T-helper 2 cell treated with Interferon-gamma antibody and Interleukin-4, amounts not matched to agents 100 ng/mL and 5 ng/mL, for 36 hours (primary cell): ENCODE measurements at regions not wholly inside any gene's neighbourhood (a gene's known extent, or its start where the extent isn't known, plus 50 kb on each side); places are given as distances from the start of the nearest gene placed in this dataset.

Source experiments
- intact Hi-C: fragments of 100-400 bp; cut with micrococcal nuclease; formaldehyde crosslinking; loops from one replicate; pipeline ENCODE4 v1.15.1; 2023

- intact Hi-C loops = no loop called here
Observed at GRCh38 chr10:130485236-130485957, 349.2 kb downstream of the GLRX3 start.

GRCh38 chr10:130485958-130486895, 350.0 kb downstream of the GLRX3 start:
- intact Hi-C loops = no loop called here

- intact Hi-C loops = no loop called here
Observed at GRCh38 chr10:130486906-130487305, 350.7 kb downstream of the GLRX3 start.

GRCh38 chr10:130487566-130487965, 351.4 kb downstream of the GLRX3 start:
- intact Hi-C loops = no loop called here

GRCh38 chr10:130489891-130490290, 353.7 kb downstream of the GLRX3 start:
- intact Hi-C loops = no loop called here

GRCh38 chr10:130491011-130491692, 355.0 kb downstream of the GLRX3 start:
- intact Hi-C loops = no loop called here

- intact Hi-C loops = no loop called here
Observed at GRCh38 chr10:130491693-130492050, 355.5 kb downstream of the GLRX3 start.

GRCh38 chr10:130492266-130492934, 356.2 kb downstream of the GLRX3 start:
- intact Hi-C loops = no loop called here

- intact Hi-C loops = no loop called here
Observed at GRCh38 chr10:130493021-130493420, 356.8 kb downstream of the GLRX3 start.

- intact Hi-C loops = no loop called here
Observed at GRCh38 chr10:130493446-130494145, 357.4 kb downstream of the GLRX3 start.

GRCh38 chr10:130495116-130495862, 359.1 kb downstream of the GLRX3 start:
- intact Hi-C loops = no loop called here

- intact Hi-C loops = no loop called here
Observed at GRCh38 chr10:130495891-130496636, 359.9 kb downstream of the GLRX3 start.

GRCh38 chr10:130497056-130498010, 361.1 kb downstream of the GLRX3 start:
- intact Hi-C loops = no loop called here

- intact Hi-C loops = no loop called here
Observed at GRCh38 chr10:130498042-130498441, 361.9 kb downstream of the GLRX3 start.

- intact Hi-C loops = no loop called here
Observed at GRCh38 chr10:130498934-130499333, 362.7 kb downstream of the GLRX3 start.

GRCh38 chr10:130499541-130499940, 363.4 kb downstream of the GLRX3 start:
- intact Hi-C loops = no loop called here

GRCh38 chr10:130500261-130501000, 364.2 kb downstream of the GLRX3 start:
- intact Hi-C loops = no loop called here
